HEK293T (cell line): ENCODE measurements at regions not wholly inside any gene's neighbourhood (a gene's known extent, or its start where the extent isn't known, plus 50 kb on each side); places are given as distances from the start of the nearest gene placed in this dataset.

Experiments used
- BHLHE40 ChIP-seq: fragments of 450-650 bp; IDR thresholded peaks from 2 replicates; pipeline ENCODE4 v1.6.1; 2016; ENCODE audit warnings: mild to moderate bottlenecking, moderate library complexity, borderline replicate concordance
- FOXM1 ChIP-seq: fragments of 450-650 bp; IDR thresholded peaks from 2 replicates; pipeline ENCODE4 v1.6.1; 2017; ENCODE audit warnings: mild to moderate bottlenecking, borderline replicate concordance
- NFRKB ChIP-seq: fragments of 450-650 bp; IDR thresholded peaks from 2 replicates; pipeline ENCODE4 v1.6.1; 2016; ENCODE audit warnings: mild to moderate bottlenecking, moderate library complexity
- SP1 ChIP-seq: fragments of 450-650 bp; IDR thresholded peaks from 2 replicates; pipeline ENCODE4 v1.6.1; 2017
- SUZ12 ChIP-seq: fragments of 450-650 bp; IDR thresholded peaks from 2 replicates; pipeline ENCODE4 v1.6.1; 2016; ENCODE audit warnings: mild to moderate bottlenecking

DNA sequence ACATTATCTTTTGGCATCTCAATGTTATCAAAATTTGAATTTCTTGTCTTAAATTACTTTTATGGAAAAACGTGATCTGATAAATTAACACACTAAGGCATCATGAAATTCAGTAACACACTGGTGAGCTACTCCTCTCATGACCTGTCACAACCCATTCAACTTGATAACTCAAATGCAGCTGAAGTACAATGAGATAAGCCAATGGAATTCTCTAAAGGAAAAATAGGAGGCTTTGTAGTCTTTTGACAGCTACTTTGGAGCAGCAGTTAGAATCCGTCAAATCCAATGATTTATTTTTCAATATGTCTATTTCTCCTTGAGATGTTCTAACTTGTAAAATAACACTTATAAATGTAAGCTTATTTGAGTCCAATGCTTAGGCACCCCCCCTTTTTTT is 1029.4 kb downstream of the TRHDE start:
- TF ChIP-seq BHLHE40 (no peak), SUZ12 (no peak), SP1 (no peak), FOXM1 (no peak), NFRKB (no peak)
